Naive thymus-derived CD8-positive, alpha-beta T cell (primary cell): ENCODE measurements at regions not wholly inside any gene's neighbourhood (a gene's known extent, or its start where the extent isn't known, plus 50 kb on each side); places are given as distances from the start of the nearest gene placed in this dataset.
"Not testable (repeated sequence)": the region's sequence is repeated elsewhere in the genome, so short reads cannot be mapped to it uniquely, and the experiment has no call there.

Experiments used
- ATAC-seq, 2 donors: fragments of 150-1000 bp; cut with Tn5 transposase in 1 of 2; sonication (Bioruptor Pico), chemical (Tn5 transposase) in 1 of 2; 1 replicate in 1 of 2; 2 replicates in 1 of 2; pipeline ENCODE4 v1.10.0; 2021; ENCODE audit warnings: mild to moderate bottlenecking in 2 of 2, moderate library complexity in 2 of 2
- POLR2A ChIA-PET: fragments of 350-600 bp; sonication (Branson Sonifier 250); formaldehyde crosslinking; loops from one replicate; lab custom pipeline; 2021; ENCODE audit warnings: antibody characterized with exemption; lab: Charles Lee
- DNase-seq, 10 donors: peaks; one replicate each; pipeline versions ENCODE4 v3.0.0 to v3.0.0-alpha.2; 2020 to 2022
- H3K27ac Mint-ChIP-seq, 10 donors: one replicate each; pipeline ENCODE4 v1.8.0; 2020 to 2022; ENCODE audit warnings: mild to moderate bottlenecking in 10 of 10, mixed read lengths in 10 of 10, moderate library complexity in 4 of 10, inconsistent platforms in 1 of 10
- H3K27me3 Mint-ChIP-seq, 5 donors: one replicate each; pipeline ENCODE4 v1.8.0; 2021 to 2022; ENCODE audit warnings: mixed read lengths in 5 of 5
- H3K36me3 Mint-ChIP-seq, 3 donors: one replicate each; pipeline ENCODE4 v1.8.0; 2020 to 2022; ENCODE audit warnings: mixed read lengths in 3 of 3, mild to moderate bottlenecking in 2 of 3, inconsistent platforms in 1 of 3
- H3K4me1 Mint-ChIP-seq, 4 donors: one replicate each; pipeline ENCODE4 v1.8.0; 2021 to 2022; ENCODE audit warnings: mixed read lengths in 4 of 4
- H3K4me3 Mint-ChIP-seq, 10 donors: one replicate each; pipeline ENCODE4 v1.8.0; 2020 to 2022; ENCODE audit warnings: mild to moderate bottlenecking in 10 of 10, mixed read lengths in 10 of 10, moderate library complexity in 6 of 10, inconsistent platforms in 1 of 10
- H3K9me3 Mint-ChIP-seq, 9 donors: one replicate each; pipeline ENCODE4 v1.8.0; 2020 to 2022; ENCODE audit warnings: mixed read lengths in 9 of 9, mild to moderate bottlenecking in 3 of 9, inconsistent platforms in 1 of 9, moderate library complexity in 1 of 9

DNA sequence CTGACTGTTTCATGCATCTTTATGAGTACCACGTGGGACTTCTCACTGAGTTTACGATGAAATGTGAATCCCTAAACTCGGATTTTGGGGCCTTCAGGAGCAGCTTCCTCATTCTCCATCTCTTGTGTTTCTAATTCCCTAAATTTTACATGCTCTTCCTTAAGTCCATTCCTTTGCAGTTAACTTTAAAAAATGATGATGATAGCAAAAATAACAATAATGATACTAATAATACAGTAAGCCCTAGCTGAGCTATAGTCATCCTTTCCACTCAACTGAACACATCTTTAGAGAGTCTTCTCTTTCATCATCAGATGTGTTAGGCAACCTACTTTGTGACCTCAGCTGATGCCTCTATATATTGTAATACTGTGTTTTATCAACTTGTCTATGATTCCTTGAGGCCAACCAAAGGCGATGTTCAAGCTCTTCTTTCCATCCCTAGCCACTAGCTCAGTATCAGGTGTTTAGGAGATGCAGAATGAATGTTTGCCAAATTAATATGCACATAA is 1196.4 kb downstream of the VRK1 start:
- Mint-ChIP-seq H3K27me3 (no peaks in the 10 kb centered on the region), H3K27ac (peak overlapping the region; percentile 91 to 99 (median 95)), H3K4me1 (peaks cover 41 to 82% (median 78%) of the 10 kb centered on the region in 4 donors), H3K9me3 (peaks cover 0 to 11% (median 0%) of the 10 kb centered on the region in 9 donors), H3K36me3 (no peaks in the 10 kb centered on the region), H3K4me3 (peak overlapping the region; percentile 33 to 73 (median 63))
- POLR2A ChIA-PET = interaction anchor here (0.7 to 11.4 kb wide), 5 partner anchors 14 to 144 kb away, joined by 3 to 89 read pairs (median 4); no protein-coding TSS in a partner anchor
- ATAC-seq = peak in 1 of 2 donors; percentile 23
- no peak for DNase-seq

DNA sequence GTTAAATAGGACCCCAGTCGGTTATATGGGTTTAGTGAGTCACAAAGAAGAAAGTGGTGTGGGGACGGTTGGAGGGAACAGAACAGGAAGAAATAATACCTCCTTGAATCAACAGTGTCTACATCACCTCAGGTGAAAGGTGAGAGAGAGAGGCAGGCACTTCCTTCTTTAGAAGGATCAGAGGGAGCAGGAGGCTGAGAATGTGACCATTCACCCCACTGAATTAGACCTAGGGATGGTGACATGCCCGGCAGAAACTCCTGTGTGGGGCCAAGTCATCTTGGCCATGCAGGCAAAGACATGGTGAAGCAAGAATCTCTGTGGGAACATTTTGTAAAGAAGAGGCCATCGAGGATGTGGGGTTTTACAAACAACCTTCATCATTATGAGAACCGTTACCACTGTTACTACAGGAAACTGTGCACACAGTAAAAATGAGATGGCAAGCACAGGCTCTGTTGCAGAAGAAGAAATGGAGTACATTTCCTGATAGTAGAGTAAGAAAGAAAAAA is 1196.9 kb downstream of the VRK1 start:
- peak; percentile 82 to 92 for ATAC-seq
- peak overlapping the region; percentile 33 to 73 (median 63) for H3K4me3 Mint-ChIP-seq
- no peaks in the 10 kb centered on the region for H3K36me3 Mint-ChIP-seq
- peak in 8 of 10 donors; percentile 16 to 83 (median 67) for DNase-seq
- H3K4me1 Mint-ChIP-seq = peaks cover 41 to 87% (median 81%) of the 10 kb centered on the region in 4 donors
- peak overlapping the region; percentile 91 to 99 (median 95) for H3K27ac Mint-ChIP-seq
- no peaks in the 10 kb centered on the region for H3K27me3 Mint-ChIP-seq
- H3K9me3 Mint-ChIP-seq = peaks cover 0 to 11% (median 0%) of the 10 kb centered on the region in 9 donors
- POLR2A ChIA-PET = interaction anchor here (0.7 to 11.4 kb wide), 5 partner anchors 14 to 144 kb away, joined by 3 to 89 read pairs (median 4); no protein-coding TSS in a partner anchor

DNA sequence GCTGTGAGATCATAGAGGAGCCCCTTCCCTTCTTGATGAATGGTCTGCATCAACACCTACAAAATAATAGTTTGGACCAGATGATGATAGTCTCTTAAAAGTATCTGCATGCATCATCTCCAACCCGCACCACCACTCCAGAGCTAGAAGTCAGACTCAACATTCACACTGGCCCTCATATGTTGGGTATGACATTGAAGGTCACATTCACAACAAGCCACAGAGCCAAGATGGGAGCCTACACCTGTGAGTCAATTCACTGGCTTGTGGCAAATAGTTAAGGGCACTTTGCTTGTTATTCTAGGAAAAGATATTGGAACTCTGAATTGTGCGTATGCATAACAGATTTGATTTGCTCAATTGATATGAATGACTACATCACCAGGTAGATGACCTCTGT is 1197.9 kb downstream of the VRK1 start:
- Mint-ChIP-seq H3K27me3 (no peaks in the 10 kb centered on the region), H3K4me1 (peaks cover 41 to 90% (median 81%) of the 10 kb centered on the region in 4 donors), H3K27ac (peak overlapping the region; percentile 91 to 99 (median 95)), H3K4me3 (peak overlapping the region in 9 of 10 donors; percentile 33 to 73 (median 65)), H3K9me3 (peaks cover 0 to 8% (median 0%) of the 10 kb centered on the region in 9 donors), H3K36me3 (no peaks in the 10 kb centered on the region)
- no peak for DNase-seq
- POLR2A ChIA-PET = interaction anchor here (0.9 to 11.4 kb wide), 8 partner anchors 14 to 194 kb away, joined by 3 to 89 read pairs (median 6); no protein-coding TSS in a partner anchor
- no peak for ATAC-seq

DNA sequence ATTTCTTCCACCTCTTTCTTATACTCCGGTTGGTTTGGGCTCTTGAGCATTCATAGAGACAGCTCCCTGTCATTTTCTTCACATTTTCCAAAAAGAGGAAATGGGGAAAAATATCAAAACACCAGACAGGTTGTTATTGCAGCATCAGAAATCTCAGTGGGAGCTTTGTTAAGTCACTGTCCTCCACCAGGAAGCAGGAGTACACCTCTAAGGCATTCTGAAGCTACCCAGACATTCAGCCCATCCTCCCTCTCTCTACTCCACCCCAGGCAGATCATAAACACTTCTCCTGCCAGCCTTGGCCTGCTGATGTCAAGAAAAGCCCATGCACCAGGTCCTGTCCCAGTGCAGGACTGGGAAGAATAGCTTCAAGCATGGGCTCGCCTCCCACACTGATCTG is 1198.3 kb downstream of the VRK1 start:
- DNase-seq (peak in 2 of 10 donors; percentile 18 to 31), ATAC-seq (peak in 1 of 2 donors; percentile 19)
- no peaks in the 10 kb centered on the region for H3K36me3 Mint-ChIP-seq
- peaks cover 40 to 90% (median 78%) of the 10 kb centered on the region in 4 donors for H3K4me1 Mint-ChIP-seq
- H3K9me3 Mint-ChIP-seq = peaks cover 0 to 7% (median 0%) of the 10 kb centered on the region in 9 donors
- H3K4me3 Mint-ChIP-seq = peak overlapping the region in 9 of 10 donors; percentile 33 to 73 (median 65)
- peak overlapping the region; percentile 91 to 99 (median 95) for H3K27ac Mint-ChIP-seq
- POLR2A ChIA-PET = interaction anchor here (0.9 to 11.4 kb wide), 10 partner anchors 11 to 200 kb away, joined by 3 to 89 read pairs (median 4); no protein-coding TSS in a partner anchor
- H3K27me3 Mint-ChIP-seq = peaks cover 0 to 1% (median 0%) of the 10 kb centered on the region in 5 donors

DNA sequence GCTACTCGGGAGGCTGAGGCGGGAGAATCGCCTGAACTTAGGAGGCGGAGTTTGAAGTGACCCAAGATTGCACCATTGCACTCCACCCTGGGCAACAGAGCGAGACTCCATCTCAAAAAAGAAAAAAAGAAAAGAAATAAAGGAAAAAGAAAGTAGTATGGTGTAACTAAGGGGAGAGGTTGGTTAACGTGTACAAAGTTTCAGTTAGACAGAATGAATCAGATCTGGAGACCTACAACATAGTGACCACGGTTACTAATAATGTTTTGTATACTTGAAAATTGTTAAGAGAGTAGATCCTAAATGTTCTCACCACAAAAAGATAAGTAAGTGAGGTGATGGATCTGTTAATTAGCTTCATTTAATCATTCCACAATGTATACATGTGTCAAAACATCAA is 1208.8 kb downstream of the VRK1 start:
- ATAC-seq (no peak), DNase-seq (no peak)
- H3K4me1 Mint-ChIP-seq = peaks cover 3 to 13% (median 12%) of the 10 kb centered on the region in 4 donors
- peaks cover 0 to 16% (median 0%) of the 10 kb centered on the region in 9 donors for H3K9me3 Mint-ChIP-seq
- no peak overlapping the region for H3K27ac Mint-ChIP-seq
- POLR2A ChIA-PET = interaction anchor here (0.8 kb wide), 1 partner anchor 10 kb away, joined by 3 read pairs; no protein-coding TSS in a partner anchor
- no peaks in the 10 kb centered on the region for H3K27me3 Mint-ChIP-seq
- no peaks in the 10 kb centered on the region for H3K36me3 Mint-ChIP-seq
- no peak overlapping the region for H3K4me3 Mint-ChIP-seq

DNA sequence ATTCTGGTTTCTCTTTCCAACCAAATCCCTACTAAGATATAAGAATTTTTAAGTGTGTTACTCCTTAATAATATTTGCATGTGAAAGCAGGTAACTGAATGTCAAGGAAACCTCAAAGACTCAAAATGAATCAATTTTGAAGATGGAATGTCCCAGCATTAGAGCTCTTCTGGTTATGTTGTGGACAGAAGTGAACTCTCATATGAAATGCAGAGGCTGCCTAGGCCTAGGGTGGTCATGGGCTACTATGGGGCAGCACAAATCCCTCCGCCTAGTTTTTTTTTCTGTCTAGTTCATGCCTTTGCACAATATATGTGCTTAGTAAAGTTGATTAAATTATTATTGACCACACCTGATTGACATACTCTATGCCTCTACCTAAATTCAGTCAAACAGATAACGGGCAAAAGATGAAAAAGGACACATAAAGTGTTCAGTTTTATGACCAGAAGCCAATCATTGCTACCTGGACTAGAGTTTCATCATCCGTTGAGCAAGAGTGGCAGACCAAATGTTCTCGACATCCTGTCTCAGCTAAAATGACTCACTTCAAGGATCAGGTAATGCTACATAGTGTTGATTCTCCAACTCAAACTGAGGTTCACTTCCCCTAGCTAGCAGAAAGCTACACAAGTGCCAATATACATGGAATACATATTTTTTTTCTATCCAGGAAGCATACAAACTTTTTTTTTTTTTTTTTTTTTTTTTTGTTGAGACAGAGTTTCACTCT is 1211.4 kb downstream of the VRK1 start:
- ATAC-seq (peak; percentile 50 to 82), DNase-seq (peak in 2 of 10 donors; percentile 12 to 20)
- POLR2A ChIA-PET = interaction anchor here (0.6 to 1.7 kb wide), 8 partner anchors 10 to 724 kb away, joined by 3 to 5 read pairs (median 4); no protein-coding TSS in a partner anchor
- H3K4me1 Mint-ChIP-seq = peaks cover 8 to 30% (median 26%) of the 10 kb centered on the region in 4 donors
- no peaks in the 10 kb centered on the region for H3K36me3 Mint-ChIP-seq
- H3K9me3 Mint-ChIP-seq = peaks cover 0 to 2% (median 0%) of the 10 kb centered on the region in 9 donors
- peak overlapping the region in 4 of 10 donors; percentile 2 to 39 (median 8) for H3K4me3 Mint-ChIP-seq
- H3K27ac Mint-ChIP-seq = peak overlapping the region in 5 of 10 donors; percentile 9 to 78 (median 38)
- no peaks in the 10 kb centered on the region for H3K27me3 Mint-ChIP-seq

DNA sequence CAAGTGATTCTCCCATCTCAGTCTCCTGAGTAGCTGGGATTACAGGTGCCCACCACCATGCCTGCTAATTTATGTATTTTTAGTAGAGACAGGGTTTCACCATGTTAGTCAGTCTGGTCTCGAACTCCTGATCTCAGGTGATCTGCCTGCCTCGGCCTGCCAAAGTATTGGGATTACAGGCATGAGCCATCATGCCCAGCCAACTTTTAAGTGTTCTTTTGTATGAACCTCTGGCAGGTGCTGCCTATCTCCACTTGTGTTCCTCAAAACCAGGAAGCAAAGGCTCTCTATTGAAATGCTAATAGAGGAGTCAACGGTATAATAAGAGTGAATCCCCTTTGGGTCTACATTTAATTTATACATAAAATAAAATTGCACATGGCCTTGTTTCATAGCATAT is 1212.0 kb downstream of the VRK1 start:
- not testable (repeated sequence) for DNase-seq, H3K4me3 Mint-ChIP-seq, H3K27me3 Mint-ChIP-seq, H3K36me3 Mint-ChIP-seq, ATAC-seq, H3K9me3 Mint-ChIP-seq
- H3K4me1 Mint-ChIP-seq = peaks cover 10 to 34% (median 30%) of the 10 kb centered on the region in 4 donors
- POLR2A ChIA-PET = interaction anchor here (0.7 to 1.7 kb wide), 6 partner anchors 11 to 315 kb away, joined by 3 to 5 read pairs (median 4); no protein-coding TSS in a partner anchor
- peak overlapping the region in 1 of 10 donors; percentile 78 for H3K27ac Mint-ChIP-seq

DNA sequence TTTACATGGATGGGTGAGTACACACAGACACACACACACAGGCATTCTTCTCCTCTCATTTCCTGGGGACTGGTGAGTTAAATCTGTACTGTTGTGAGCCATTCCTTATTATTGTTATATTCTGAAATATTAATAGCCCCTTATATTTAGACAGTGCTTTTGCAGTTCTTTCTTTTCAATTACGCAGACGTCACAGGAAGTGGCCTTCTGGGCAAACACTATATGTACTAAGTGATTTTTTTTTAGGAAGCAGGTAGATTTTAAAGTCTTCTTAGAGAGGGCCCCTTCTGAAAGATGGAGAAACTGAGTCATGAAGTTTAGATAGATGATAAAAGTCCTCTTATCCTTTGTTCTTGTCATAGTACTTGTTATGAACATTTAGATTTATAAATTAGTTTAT is 1213.6 kb downstream of the VRK1 start:
- no peaks in the 10 kb centered on the region for H3K27me3 Mint-ChIP-seq
- ATAC-seq (peak; percentile 61 to 68), DNase-seq (peak in 2 of 10 donors; percentile 28 to 34)
- peaks cover 20 to 50% (median 46%) of the 10 kb centered on the region in 4 donors for H3K4me1 Mint-ChIP-seq
- H3K9me3 Mint-ChIP-seq = no peaks in the 10 kb centered on the region
- H3K36me3 Mint-ChIP-seq = no peaks in the 10 kb centered on the region
- POLR2A ChIA-PET = interaction anchor here (0.6 to 1.4 kb wide), 4 partner anchors 9 to 33 kb away, joined by 3 to 5 read pairs (median 4); no protein-coding TSS in a partner anchor
- peak overlapping the region in 9 of 10 donors; percentile 1 to 91 (median 63) for H3K27ac Mint-ChIP-seq
- peak overlapping the region in 9 of 10 donors; percentile 8 to 65 (median 44) for H3K4me3 Mint-ChIP-seq

DNA sequence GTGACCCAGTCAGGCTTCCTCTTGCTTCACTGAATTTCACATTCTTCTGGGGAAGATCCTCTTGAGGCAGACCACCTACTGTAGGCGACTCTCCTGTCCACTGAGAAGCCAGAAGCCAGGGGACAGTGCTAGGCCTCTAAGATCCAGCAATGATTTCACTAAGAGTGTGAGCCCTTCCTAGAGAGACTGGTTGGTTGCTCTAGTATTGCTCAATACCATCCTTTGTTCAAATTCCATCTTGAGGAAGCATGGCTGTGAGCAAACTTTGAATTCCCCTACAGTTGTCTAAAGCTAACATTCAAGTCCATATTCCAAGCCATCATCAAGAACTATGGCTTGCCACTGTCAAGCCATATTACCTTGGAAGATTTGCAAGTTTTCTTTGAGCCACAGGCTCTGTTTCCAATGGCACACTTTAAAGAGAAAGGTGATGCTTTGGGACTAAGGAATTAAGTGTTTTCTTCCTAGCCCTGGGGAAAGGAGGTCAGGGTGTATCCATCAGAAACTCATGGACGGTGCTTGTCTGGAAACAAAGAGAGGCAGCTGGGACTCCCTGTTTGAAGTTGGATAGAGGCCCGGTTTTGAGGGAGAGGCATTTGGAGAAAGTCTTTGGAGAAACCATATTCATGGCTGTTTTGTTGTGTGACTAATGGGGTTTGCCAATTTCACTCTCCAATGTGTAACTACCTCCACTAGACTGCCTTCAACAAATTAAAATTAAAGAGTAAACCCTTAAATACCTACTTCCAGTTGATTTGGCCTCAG is 1217.9 kb downstream of the VRK1 start:
- ATAC-seq (no peak), DNase-seq (no peak)
- H3K27ac Mint-ChIP-seq = peak overlapping the region in 8 of 10 donors; percentile 1 to 89 (median 62)
- H3K4me3 Mint-ChIP-seq = peak overlapping the region in 4 of 10 donors; percentile 12 to 56 (median 36)
- POLR2A ChIA-PET = interaction anchor here (0.6 to 4.6 kb wide), 6 partner anchors 18 to 511 kb away, joined by 3 to 24 read pairs (median 5); no protein-coding TSS in a partner anchor
- H3K4me1 Mint-ChIP-seq = peaks cover 37 to 84% (median 78%) of the 10 kb centered on the region in 4 donors
- no peaks in the 10 kb centered on the region for H3K9me3 Mint-ChIP-seq
- H3K36me3 Mint-ChIP-seq = no peaks in the 10 kb centered on the region
- H3K27me3 Mint-ChIP-seq = no peaks in the 10 kb centered on the region

DNA sequence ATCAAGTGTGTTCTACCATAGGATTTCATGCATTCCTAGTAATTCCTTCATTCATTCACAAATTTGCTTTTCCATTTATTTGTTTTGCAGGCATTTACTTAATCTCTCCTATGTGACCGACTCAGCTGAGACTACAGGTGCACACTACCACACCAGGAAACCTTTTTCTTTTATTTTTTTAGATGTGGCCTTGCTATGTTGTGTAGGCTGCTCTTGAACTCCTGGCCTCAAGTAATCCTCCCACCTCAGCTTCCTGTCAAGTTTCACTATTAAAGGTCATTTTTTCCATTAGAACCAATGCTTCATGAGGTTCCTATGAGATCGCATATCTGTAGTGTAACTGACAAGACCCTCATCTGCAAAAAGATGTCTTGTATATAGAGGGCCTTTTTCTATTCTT is 1218.7 kb downstream of the VRK1 start:
- H3K4me1 Mint-ChIP-seq = peaks cover 39 to 87% (median 81%) of the 10 kb centered on the region in 4 donors
- H3K27me3 Mint-ChIP-seq = no peaks in the 10 kb centered on the region
- H3K9me3 Mint-ChIP-seq = no peaks in the 10 kb centered on the region
- ATAC-seq = peak; percentile 22 to 46
- peak overlapping the region in 7 of 10 donors; percentile 54 to 92 (median 77) for H3K27ac Mint-ChIP-seq
- POLR2A ChIA-PET = interaction anchor here (0.6 to 4.6 kb wide), 8 partner anchors 10 to 510 kb away, joined by 3 to 24 read pairs (median 4); no protein-coding TSS in a partner anchor
- peak overlapping the region in 9 of 10 donors; percentile 6 to 74 (median 63) for H3K4me3 Mint-ChIP-seq
- peak in 2 of 10 donors; percentile 23 to 34 for DNase-seq
- H3K36me3 Mint-ChIP-seq = no peaks in the 10 kb centered on the region

DNA sequence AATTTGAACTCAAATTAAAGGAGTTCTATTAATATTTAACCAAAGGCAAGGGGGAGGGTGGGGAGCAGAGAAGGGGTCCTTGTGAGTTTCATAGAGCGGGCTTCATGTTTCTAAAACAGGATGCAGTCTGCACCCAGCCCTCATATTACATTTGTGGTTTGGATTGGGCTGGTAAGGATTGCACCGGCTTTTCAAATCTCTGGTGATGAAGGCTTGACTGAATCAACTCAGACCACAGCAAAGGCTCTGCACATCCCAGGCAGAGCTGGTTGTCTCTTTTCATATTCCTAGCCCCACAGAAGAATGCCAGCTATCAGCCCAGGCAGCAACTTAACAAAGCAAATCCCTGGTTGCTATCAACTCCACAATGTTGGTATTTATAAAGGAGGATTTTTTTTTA is 1221.4 kb downstream of the VRK1 start:
- peaks cover 38 to 87% (median 73%) of the 10 kb centered on the region in 4 donors for H3K4me1 Mint-ChIP-seq
- H3K4me3 Mint-ChIP-seq = peak overlapping the region; percentile 23 to 61 (median 48)
- ATAC-seq (peak; percentile 94 to 96), DNase-seq (peak in 9 of 10 donors; percentile 38 to 82 (median 68))
- H3K27ac Mint-ChIP-seq = peak overlapping the region; percentile 7 to 92 (median 68)
- POLR2A ChIA-PET = interaction anchor here (1.1 to 4.6 kb wide), 5 partner anchors 9 to 118 kb away, joined by 3 to 24 read pairs (median 6); no protein-coding TSS in a partner anchor
- H3K9me3 Mint-ChIP-seq = no peaks in the 10 kb centered on the region
- no peaks in the 10 kb centered on the region for H3K27me3 Mint-ChIP-seq
- no peaks in the 10 kb centered on the region for H3K36me3 Mint-ChIP-seq
